Kidney (tissue), 13 donors: ENCODE measurements at regions not wholly inside any gene's neighbourhood (a gene's known extent, or its start where the extent isn't known, plus 50 kb on each side); places are given as distances from the start of the nearest gene placed in this dataset.

Experiments used
- DNase-seq, 5 donors: peaks; one replicate each; pipeline ENCODE4 v3.0.0-alpha.2; 2013 to 2020
- FAIRE-seq: peaks from 2 replicates; lab custom pipeline; 2012; peaks lifted over from hg19 to GRCh38; lab: Jason Lieb, UNC
- H3K27ac ChIP-seq, 2 donors: one replicate each; pipeline ENCODE4 v1.7.0; 2013; ENCODE audit warnings: low read depth in 2 of 2, low read length in 2 of 2, inconsistent platforms in 1 of 2
- H3K27me3 ChIP-seq: one replicate; pipeline ENCODE4 v1.7.1; 2013; ENCODE audit warnings: low read length, inconsistent platforms; ENCODE audit not compliant: control insufficient read depth, insufficient read depth
- H3K36me3 ChIP-seq, 3 donors: one replicate each; pipeline versions ENCODE4 v1.7.0 to v1.7.1; 2013; ENCODE audit warnings: low read length in 3 of 3, control low read depth in 1 of 3, inconsistent platforms in 1 of 3; ENCODE audit not compliant: insufficient read depth in 3 of 3, control insufficient read depth in 2 of 3
- H3K4me1 ChIP-seq, 3 donors: one replicate each; pipeline versions ENCODE4 v1.7.0 to v1.7.1; 2013; ENCODE audit warnings: low read length in 3 of 3, inconsistent platforms in 1 of 3, low read depth in 1 of 3; ENCODE audit not compliant: control insufficient read depth in 2 of 3, insufficient read depth in 2 of 3
- H3K4me3 ChIP-seq, 3 donors: one replicate each; pipeline versions ENCODE4 v1.7.0 to v1.8.1; 2013; ENCODE audit warnings: low read length in 3 of 3, control low read depth in 1 of 3, inconsistent platforms in 1 of 3
- H3K9ac ChIP-seq, 3 donors: one replicate each; pipeline versions ENCODE4 v1.7.0 to v1.7.1; 2013; ENCODE audit warnings: low read length in 3 of 3, control low read depth in 1 of 3, inconsistent platforms in 1 of 3
- H3K9me3 ChIP-seq, 3 donors: one replicate each; pipeline versions ENCODE4 v1.7.0 to v1.7.1; 2013; ENCODE audit warnings: low read length in 3 of 3, control low read depth in 1 of 3, inconsistent platforms in 1 of 3; ENCODE audit not compliant: control insufficient read depth in 2 of 3, insufficient read depth in 1 of 3
- CTCF ChIP-seq: IDR thresholded peaks from 3 replicates; pipeline ENCODE4 v1.5.1; 2012; ENCODE audit warnings: mild to moderate bottlenecking, moderate library complexity, borderline replicate concordance; ENCODE audit not compliant: insufficient read depth; ENCODE audit errors: extremely low read depth
- intact Hi-C: fragments of 100-400 bp; cut with DNase I; formaldehyde crosslinking; loops from one replicate; pipeline ENCODE4 v1.11.1; 2022
- donor health status: control.
- donor health status: control.
- donor health status: control.
- donor health status: control.
- donor health status: control.
- donor health status: DM: yes; HTN: yes; CAD: no.
- donor health status: Normal renal cell carcinoma (clear cell type).

- intact Hi-C loops = no loop called here
- no peaks in the 10 kb centered on the region for H3K27me3 ChIP-seq
- H3K4me1 ChIP-seq = no peaks in the 10 kb centered on the region
- no peaks in the 10 kb centered on the region for H3K36me3 ChIP-seq
- TF ChIP-seq CTCF = no peak
- H3K27ac ChIP-seq = no peak overlapping the region
- no peak overlapping the region for H3K4me3 ChIP-seq
- DNase-seq (no peak), FAIRE-seq (no peak)
- H3K9me3 ChIP-seq = peaks cover 0 to 6% (median 0%) of the 10 kb centered on the region in 3 donors
- H3K9ac ChIP-seq = no peak overlapping the region
These were observed 61.3 kb upstream of the MYT1L start for GRCh38 chr2:2392332-2392731.

GRCh38 chr2:2389215-2389614, 58.1 kb upstream of the MYT1L start:
- peaks cover 0 to 6% (median 0%) of the 10 kb centered on the region in 3 donors for H3K9me3 ChIP-seq
- H3K9ac ChIP-seq = no peak overlapping the region
- H3K4me3 ChIP-seq = no peak overlapping the region
- TF ChIP-seq CTCF = no peak
- H3K36me3 ChIP-seq = no peaks in the 10 kb centered on the region
- DNase-seq = no peak
- no peaks in the 10 kb centered on the region for H3K4me1 ChIP-seq
- no peak for FAIRE-seq
- H3K27ac ChIP-seq = no peak overlapping the region
- intact Hi-C loops = no loop called here
- H3K27me3 ChIP-seq = no peaks in the 10 kb centered on the region
